Esophagus muscularis mucosa (tissue), 4 donors: ENCODE measurements at regions not wholly inside any gene's neighbourhood (a gene's known extent, or its start where the extent isn't known, plus 50 kb on each side); places are given as distances from the start of the nearest gene placed in this dataset.

Source experiments
- DNase-seq: peaks from one replicate; pipeline ENCODE4 v3.0.0-alpha.2; 2017; ENCODE audit errors: extremely low spot score
- H3K27ac ChIP-seq, 4 donors: fragments of 200-600 bp; sonication (generic); replicated peaks in 1 of 4; 1 replicate in 3 of 4; 2 replicates in 1 of 4; pipeline ENCODE4 v1.5.1; 2016 to 2019; ENCODE audit warnings: mild to moderate bottlenecking in 1 of 4
- H3K27me3 ChIP-seq, 4 donors: fragments of 200-600 bp; sonication (generic); one replicate each; pipeline versions ENCODE4 v1.5.1 to v1.6.0; 2016 to 2019
- H3K36me3 ChIP-seq, 4 donors: fragments of 200-600 bp; sonication (generic); one replicate each; pipeline ENCODE4 v1.5.1; 2016 to 2019
- H3K4me1 ChIP-seq, 4 donors: fragments of 200-600 bp; sonication (generic); one replicate each; pipeline ENCODE4 v1.5.1; 2016 to 2019
- H3K4me3 ChIP-seq, 4 donors: fragments of 200-600 bp; sonication (generic); 1 replicate in 2 of 4; 2 replicates in 2 of 4; pipeline ENCODE4 v1.5.1; 2016 to 2019; ENCODE audit warnings: mild to moderate bottlenecking in 4 of 4, moderate library complexity in 1 of 4
- H3K9me3 ChIP-seq, 4 donors: fragments of 200-600 bp; sonication (generic); 1 replicate in 3 of 4; 2 replicates in 1 of 4; pipeline ENCODE4 v1.5.1; 2016 to 2019
- EP300 ChIP-seq: sonication (generic); formaldehyde crosslinking; IDR thresholded peaks from one replicate; pipeline ENCODE4 v1.6.1; 2017; ENCODE audit warnings: antibody characterized with exemption
- POLR2A ChIP-seq: fragments of 450-650 bp; IDR thresholded peaks from one replicate; pipeline ENCODE4 v1.6.1; 2017; ENCODE audit warnings: antibody characterized with exemption, moderate library complexity, mild to moderate bottlenecking, low read depth
- POLR2AphosphoS5 ChIP-seq, 2 donors: sonication (generic); formaldehyde crosslinking; IDR thresholded peaks; one replicate each; pipeline ENCODE4 v1.6.1; 2017; ENCODE audit warnings: antibody characterized with exemption in 2 of 2
- WGBS: methylation state at CpG from one replicate; pipeline ENCODE4 v1.1.5; 2018; 5-methylcytosine and 5-hydroxymethylcytosine counted together
- intact Hi-C: fragments of 100-400 bp; cut with DNase I; formaldehyde crosslinking; loops from one replicate; pipeline ENCODE4 v1.15.1; 2023
- TF ChIP-seq, protein P1 (sequence below), 3 experiments: fragments of 200-600 bp in 2 of 3; fragments of 450-650 bp in 1 of 3; sonication (generic) in 2 of 3; IDR thresholded peaks; one replicate each; pipeline ENCODE4 v1.5.1; 2017 to 2019; ENCODE audit warnings: antibody characterized with exemption in 3 of 3, mild to moderate bottlenecking in 2 of 3, moderate library complexity in 1 of 3

- Histone ChIP-seq H3K4me1 (peaks cover 11 to 22% (median 18%) of the 10 kb centered on the region in 4 donors), H3K36me3 (no peaks in the 10 kb centered on the region), H3K27me3 (no peaks in the 10 kb centered on the region), H3K4me3 (no peak overlapping the region), H3K27ac (no peak overlapping the region), H3K9me3 (no peaks in the 10 kb centered on the region)
- no peak for TF ChIP-seq POLR2A
- intact Hi-C loops, result no loop called here
- DNase-seq, result no peak
- WGBS, result 95% methylated on average over 2 of the region's 2 CpGs
Measured at GRCh38 chr18:10017043-10017442, 103.2 kb downstream of the VAPA start.

DNA sequence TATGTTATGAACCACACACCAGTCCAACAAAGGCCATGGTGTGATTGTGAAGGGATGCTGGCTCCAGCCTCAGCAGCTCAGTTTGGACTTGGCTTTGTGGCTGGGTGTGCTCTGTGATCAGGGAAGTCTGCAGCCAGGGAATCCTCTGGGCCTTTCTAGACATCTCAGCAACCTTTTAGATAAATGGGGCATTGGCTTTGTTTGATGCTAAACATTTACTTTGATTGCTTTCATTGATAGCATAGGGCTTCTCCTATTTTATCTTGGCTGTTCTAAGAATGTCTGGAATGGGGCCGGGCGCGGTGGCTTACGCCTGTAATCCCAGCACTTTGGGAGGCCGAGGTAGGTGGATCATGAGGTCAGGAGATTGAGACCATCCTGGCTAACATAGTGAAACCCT lies 104.5 kb downstream of the VAPA start:
- Histone ChIP-seq H3K4me3 (no peak overlapping the region), H3K4me1 (peaks cover 9 to 22% (median 18%) of the 10 kb centered on the region in 4 donors), H3K36me3 (no peaks in the 10 kb centered on the region), H3K9me3 (no peaks in the 10 kb centered on the region), H3K27me3 (no peaks in the 10 kb centered on the region), H3K27ac (no peak overlapping the region)
- 96% methylated on average over 5 of the region's 5 CpGs for WGBS
- intact Hi-C loops, result no loop called here
- TF ChIP-seq EP300 (no peak), POLR2AphosphoS5 (IDR thresholded peaks at IDR 0.05) (no peak), POLR2A (no peak)
- TF ChIP-seq, protein P1, sequence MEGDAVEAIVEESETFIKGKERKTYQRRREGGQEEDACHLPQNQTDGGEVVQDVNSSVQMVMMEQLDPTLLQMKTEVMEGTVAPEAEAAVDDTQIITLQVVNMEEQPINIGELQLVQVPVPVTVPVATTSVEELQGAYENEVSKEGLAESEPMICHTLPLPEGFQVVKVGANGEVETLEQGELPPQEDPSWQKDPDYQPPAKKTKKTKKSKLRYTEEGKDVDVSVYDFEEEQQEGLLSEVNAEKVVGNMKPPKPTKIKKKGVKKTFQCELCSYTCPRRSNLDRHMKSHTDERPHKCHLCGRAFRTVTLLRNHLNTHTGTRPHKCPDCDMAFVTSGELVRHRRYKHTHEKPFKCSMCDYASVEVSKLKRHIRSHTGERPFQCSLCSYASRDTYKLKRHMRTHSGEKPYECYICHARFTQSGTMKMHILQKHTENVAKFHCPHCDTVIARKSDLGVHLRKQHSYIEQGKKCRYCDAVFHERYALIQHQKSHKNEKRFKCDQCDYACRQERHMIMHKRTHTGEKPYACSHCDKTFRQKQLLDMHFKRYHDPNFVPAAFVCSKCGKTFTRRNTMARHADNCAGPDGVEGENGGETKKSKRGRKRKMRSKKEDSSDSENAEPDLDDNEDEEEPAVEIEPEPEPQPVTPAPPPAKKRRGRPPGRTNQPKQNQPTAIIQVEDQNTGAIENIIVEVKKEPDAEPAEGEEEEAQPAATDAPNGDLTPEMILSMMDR (IDR thresholded peaks at IDR 0.05), result no peak
- no peak for DNase-seq

DNA sequence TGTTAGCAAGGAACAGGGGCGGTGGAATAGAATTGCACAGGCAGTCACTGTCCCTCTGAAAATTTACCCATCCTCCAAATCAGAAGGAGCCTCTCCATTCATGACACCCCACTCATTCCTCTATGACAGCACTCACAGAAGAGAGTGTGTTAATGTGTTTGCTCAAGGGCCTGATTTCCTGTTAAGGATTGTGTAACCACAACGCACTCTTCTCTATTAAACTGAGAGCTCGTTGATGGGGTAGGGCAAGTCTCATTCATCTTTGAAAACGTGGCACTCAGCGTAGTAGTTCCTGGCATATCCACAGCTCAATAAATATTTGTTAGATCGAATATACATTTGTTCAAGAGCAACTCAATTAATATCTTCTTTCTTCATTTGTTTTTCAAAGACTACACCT lies 106.4 kb downstream of the VAPA start:
- Histone ChIP-seq H3K27me3 (no peaks in the 10 kb centered on the region), H3K36me3 (no peaks in the 10 kb centered on the region), H3K9me3 (no peaks in the 10 kb centered on the region), H3K4me3 (no peak overlapping the region), H3K27ac (no peak overlapping the region), H3K4me1 (peaks cover 9 to 17% (median 12%) of the 10 kb centered on the region in 4 donors)
- intact Hi-C loops, result no loop called here
- TF ChIP-seq POLR2A (no peak), POLR2AphosphoS5 (IDR thresholded peaks at IDR 0.05) (no peak), EP300 (no peak)
- TF ChIP-seq, protein P1 (IDR thresholded peaks at IDR 0.05), result no peak
- no peak for DNase-seq
- 56% methylated on average over 6 of the region's 6 CpGs for WGBS

GRCh38 chr18:10022365-10022764 lies 108.5 kb downstream of the VAPA start:
- intact Hi-C loops, result no loop called here
- Histone ChIP-seq H3K36me3 (no peaks in the 10 kb centered on the region), H3K4me1 (no peaks in the 10 kb centered on the region), H3K9me3 (no peaks in the 10 kb centered on the region), H3K4me3 (no peak overlapping the region), H3K27ac (no peak overlapping the region), H3K27me3 (no peaks in the 10 kb centered on the region)
- DNase-seq, result no peak
- TF ChIP-seq POLR2AphosphoS5 (IDR thresholded peaks at IDR 0.05) (no peak), EP300 (no peak), POLR2A (no peak)
- TF ChIP-seq, protein P1 (IDR thresholded peaks at IDR 0.05), result no peak
- 91% methylated on average over 4 of the region's 4 CpGs for WGBS

- H3K27me3 ChIP-seq, result no peaks in the 10 kb centered on the region
- intact Hi-C loops, result no loop called here
- H3K9me3 ChIP-seq, result no peaks in the 10 kb centered on the region
- TF ChIP-seq POLR2A (no peak), POLR2AphosphoS5 (IDR thresholded peaks at IDR 0.05) (no peak), EP300 (no peak)
- TF ChIP-seq, protein P1 (IDR thresholded peaks at IDR 0.05), result no peak
- no peak overlapping the region for H3K27ac ChIP-seq
- WGBS, result 85% methylated on average over 10 of the region's 10 CpGs
- DNase-seq, result no peak
- no peak overlapping the region for H3K4me3 ChIP-seq
- no peaks in the 10 kb centered on the region for H3K36me3 ChIP-seq
- H3K4me1 ChIP-seq, result no peaks in the 10 kb centered on the region
Measured at GRCh38 chr18:10023853-10024570, 110.2 kb downstream of the VAPA start.
